Adrenal gland (tissue), 9 donors: ENCODE measurements at regions not wholly inside any gene's neighbourhood (a gene's known extent, or its start where the extent isn't known, plus 50 kb on each side); places are given as distances from the start of the nearest gene placed in this dataset.

Source experiments
- DNase-seq, 7 donors: peaks; one replicate each; pipeline ENCODE4 v3.0.0-alpha.2; 2019 to 2020
- H3K27ac ChIP-seq, 5 donors: fragments of 200-600 bp; sonication (generic) in 4 of 5; 1 replicate in 3 of 5; 2 replicates in 2 of 5; pipeline versions ENCODE4 v1.5.1 to v1.8.0; 2016 to 2020; ENCODE audit warnings: mild to moderate bottlenecking in 1 of 5
- H3K27me3 ChIP-seq: fragments of 200-600 bp; 2 replicates; pipeline ENCODE4 v1.8.0; 2021
- H3K36me3 ChIP-seq, 2 donors: fragments of 200-600 bp; replicated peaks in 1 of 2; 1 replicate in 1 of 2; 2 replicates in 1 of 2; pipeline versions ENCODE4 v1.5.1 to v1.8.0; 2018 to 2022
- H3K4me1 ChIP-seq, 2 donors: fragments of 200-600 bp; replicated peaks in 1 of 2; 1 replicate in 1 of 2; 2 replicates in 1 of 2; pipeline versions ENCODE4 v1.5.1 to v1.8.0; 2018 to 2021
- H3K4me3 ChIP-seq, 4 donors: fragments of 200-600 bp; sonication (generic) in 3 of 4; one replicate each; pipeline ENCODE4 v1.5.1; 2016 to 2018
- H3K9me3 ChIP-seq, 3 donors: fragments of 200-600 bp; sonication (generic) in 1 of 3; replicated peaks in 1 of 3; 1 replicate in 2 of 3; 2 replicates in 1 of 3; pipeline versions ENCODE4 v1.5.1 to v1.8.0; 2016 to 2021
- CTCF ChIP-seq, 6 experiments: fragments of 450-650 bp in 4 of 6; fragments of 200-600 bp in 2 of 6; sonication (generic) in 1 of 6; IDR thresholded peaks; 1 replicate in 5 of 6; 2 replicates in 1 of 6; pipeline versions ENCODE4 v1.5.1 to v1.8.0; 2016 to 2021; ENCODE audit warnings: antibody characterized with exemption in 6 of 6, mild to moderate bottlenecking in 2 of 6, moderate library complexity in 1 of 6
- POLR2A ChIP-seq, 2 donors: fragments of 450-650 bp; IDR thresholded peaks; one replicate each; pipeline ENCODE4 v1.6.1; 2017; ENCODE audit warnings: antibody characterized with exemption in 2 of 2, mild to moderate bottlenecking in 2 of 2, moderate library complexity in 1 of 2
- WGBS, 4 donors: extraction: QIAGEN DNeasy Blood & Tissue Kit in 2 of 4; methylation state at CpG; one replicate each; pipeline versions ENCODE4 v1.1.5 to v1.1.7; 2013 to 2017; 5-methylcytosine and 5-hydroxymethylcytosine counted together
- intact Hi-C, 2 donors: fragments of 100-400 bp; cut with DNase I; formaldehyde crosslinking; loops; one replicate each; pipeline versions ENCODE4 v1.14.1 to v1.15.0; 2022 to 2023
- donor health status: healthy with polysubstance abuse.
- donor health status: Bipolar disorder and iron deficiency.
- donor health status: DM: yes; HTN: yes; CAD: no.
- donor health status: DM: no; HTN: no; CAD: no.
- donor health status: DM: no; HTN: no; CAD: no.

GRCh38 chr10:128451879-128452278 lies 325.7 kb upstream of the MKI67 start:
- WGBS, 4 donors = 69 to 79% (median 77%) methylated on average over 3 of the region's 3 CpGs
- no peaks in the 10 kb centered on the region for H3K9me3 ChIP-seq
- no peak for DNase-seq
- H3K27ac ChIP-seq = no peak overlapping the region
- no peaks in the 10 kb centered on the region for H3K27me3 ChIP-seq
- no peaks in the 10 kb centered on the region for H3K4me1 ChIP-seq
- H3K4me3 ChIP-seq = no peak overlapping the region
- intact Hi-C loops = no loop called here
- TF ChIP-seq CTCF (IDR thresholded peaks at IDR 0.05) (no peak), POLR2A (IDR thresholded peaks at IDR 0.05) (no peak)
- H3K36me3 ChIP-seq = no peaks in the 10 kb centered on the region

- DNase-seq = no peak
- 69 to 83% (median 77%) methylated on average over 3 to 7 of the region's 7 CpGs for WGBS, 4 donors
- intact Hi-C loops = no loop called here
These were observed 330.0 kb upstream of the MKI67 start for GRCh38 chr10:128456271-128456670.

GRCh38 chr10:128457136-128457535 lies 330.9 kb upstream of the MKI67 start:
- Histone ChIP-seq H3K4me1 (no peaks in the 10 kb centered on the region), H3K27me3 (no peaks in the 10 kb centered on the region), H3K27ac (no peak overlapping the region), H3K9me3 (no peaks in the 10 kb centered on the region), H3K4me3 (no peak overlapping the region), H3K36me3 (no peaks in the 10 kb centered on the region)
- intact Hi-C loops = no loop called here
- no peak for TF ChIP-seq POLR2A (IDR thresholded peaks at IDR 0.05)
- no peak for TF ChIP-seq CTCF (IDR thresholded peaks at IDR 0.05)
- no peak for DNase-seq
- 61 to 79% (median 76%) methylated on average over 9 to 10 of the region's 10 CpGs for WGBS, 4 donors

More at GRCh38 chr10:128456271-128456670, 330.0 kb upstream of the MKI67 start:
- H3K27ac ChIP-seq = no peak overlapping the region
- no peak overlapping the region for H3K4me3 ChIP-seq
- H3K9me3 ChIP-seq = no peaks in the 10 kb centered on the region
- H3K27me3 ChIP-seq = no peaks in the 10 kb centered on the region
- H3K36me3 ChIP-seq = no peaks in the 10 kb centered on the region
- H3K4me1 ChIP-seq = no peaks in the 10 kb centered on the region
- no peak for TF ChIP-seq CTCF (IDR thresholded peaks at IDR 0.05)
- no peak for TF ChIP-seq POLR2A (IDR thresholded peaks at IDR 0.05)

GRCh38 chr10:128461991-128462390 lies 335.8 kb upstream of the MKI67 start:
- 62 to 76% (median 67%) methylated on average over 4 to 6 of the region's 6 CpGs for WGBS, 4 donors
- Histone ChIP-seq H3K4me1 (no peaks in the 10 kb centered on the region), H3K27ac (no peak overlapping the region), H3K4me3 (no peak overlapping the region), H3K27me3 (no peaks in the 10 kb centered on the region), H3K9me3 (no peaks in the 10 kb centered on the region), H3K36me3 (no peaks in the 10 kb centered on the region)
- TF ChIP-seq POLR2A (IDR thresholded peaks at IDR 0.05) (no peak), CTCF (IDR thresholded peaks at IDR 0.05) (no peak)
- no peak for DNase-seq
- intact Hi-C loops = no loop called here
